Muscle of back (tissue), 3 donors: ENCODE measurements at regions not wholly inside any gene's neighbourhood (a gene's known extent, or its start where the extent isn't known, plus 50 kb on each side); places are given as distances from the start of the nearest gene placed in this dataset.
"Not testable (repeated sequence)": the region's sequence is repeated elsewhere in the genome, so short reads cannot be mapped to it uniquely, and the experiment has no call there.

ENCODE experiments used
- DNase-seq, 3 donors: peaks; one replicate each; pipeline versions ENCODE4 v3.0.0 to v3.0.0-alpha.2; 2013

DNA sequence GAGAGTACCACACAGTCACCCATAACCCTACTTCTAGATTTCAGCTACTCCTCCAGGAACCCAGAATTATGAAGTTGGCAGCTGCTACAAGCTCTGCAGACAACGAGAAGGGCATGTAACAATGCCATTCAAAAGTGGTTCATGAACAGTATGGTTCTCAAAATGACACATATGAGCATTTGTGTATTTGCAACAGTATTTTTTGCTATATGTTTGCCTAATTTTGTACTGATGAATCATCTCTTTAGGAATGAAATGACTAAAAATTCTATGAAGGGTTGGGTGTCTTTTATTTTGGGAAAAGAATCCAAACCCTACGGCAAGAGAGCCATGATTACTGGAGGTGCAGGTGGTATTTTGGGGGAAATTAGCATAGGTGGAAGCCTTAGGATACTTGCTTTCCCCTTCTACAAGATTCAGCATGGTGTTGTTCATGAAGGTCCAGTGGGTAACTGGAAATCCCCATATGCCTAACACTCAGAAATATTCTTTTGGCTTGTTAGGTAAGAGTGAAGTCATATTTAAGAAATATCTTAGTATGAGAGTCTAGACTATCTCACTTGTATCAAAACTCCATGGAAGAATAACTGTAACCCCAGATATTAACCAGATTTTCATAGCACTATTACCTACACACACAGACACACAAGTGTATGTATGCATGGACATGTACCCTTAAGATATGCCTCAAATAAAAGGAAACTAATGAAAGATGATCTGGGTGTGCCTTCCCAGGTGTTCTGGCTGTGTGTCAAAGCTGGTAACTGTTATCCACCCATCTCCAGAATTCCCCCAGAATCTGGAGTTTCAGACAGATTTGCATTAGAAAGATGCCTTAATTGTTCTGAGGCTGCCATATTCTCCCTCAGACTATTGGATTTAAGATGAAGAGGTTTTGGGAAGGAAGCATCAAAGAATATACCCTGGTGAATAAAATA lies 688.2 kb upstream of the SOX9 start:
- no peak for DNase-seq

DNA sequence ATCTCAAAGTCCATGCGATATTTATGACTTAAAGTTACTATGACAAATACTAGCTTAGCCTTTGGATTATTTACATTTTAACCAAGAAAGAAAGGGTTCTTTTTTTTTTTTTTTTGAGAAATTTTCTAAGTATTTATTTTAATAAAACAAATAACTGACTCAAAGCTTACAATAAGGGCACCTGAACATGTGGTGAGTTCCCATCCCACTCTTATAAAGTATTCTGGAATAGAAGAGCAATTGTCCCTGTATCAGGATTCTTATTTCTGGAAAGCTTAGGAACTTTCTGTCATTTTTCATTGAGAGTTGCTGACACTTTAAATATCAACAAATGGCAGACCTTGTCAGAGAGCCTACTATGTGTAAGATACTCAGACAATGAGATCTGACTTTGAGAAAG lies 686.1 kb upstream of the SOX9 start:
- no peak for DNase-seq

DNA sequence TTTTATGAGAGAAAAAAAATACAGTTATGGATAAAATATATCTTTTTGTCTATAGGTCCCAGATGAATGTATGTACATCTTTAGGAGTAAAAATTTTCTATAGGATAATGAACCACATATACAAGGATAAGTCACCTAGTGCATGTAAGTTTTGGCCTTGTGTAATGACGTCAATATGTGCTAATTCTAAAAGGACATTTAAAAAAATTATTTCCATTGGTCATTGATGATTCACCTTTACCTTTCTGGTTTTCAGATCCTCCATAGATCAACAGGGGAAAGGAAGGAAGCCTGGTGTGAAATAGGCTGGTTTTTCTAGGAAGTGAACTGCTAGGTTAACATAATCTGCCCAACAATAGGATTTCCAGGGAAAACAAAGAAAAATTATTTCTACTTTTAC lies 684.3 kb upstream of the SOX9 start:
- DNase-seq, result no peak

DNA sequence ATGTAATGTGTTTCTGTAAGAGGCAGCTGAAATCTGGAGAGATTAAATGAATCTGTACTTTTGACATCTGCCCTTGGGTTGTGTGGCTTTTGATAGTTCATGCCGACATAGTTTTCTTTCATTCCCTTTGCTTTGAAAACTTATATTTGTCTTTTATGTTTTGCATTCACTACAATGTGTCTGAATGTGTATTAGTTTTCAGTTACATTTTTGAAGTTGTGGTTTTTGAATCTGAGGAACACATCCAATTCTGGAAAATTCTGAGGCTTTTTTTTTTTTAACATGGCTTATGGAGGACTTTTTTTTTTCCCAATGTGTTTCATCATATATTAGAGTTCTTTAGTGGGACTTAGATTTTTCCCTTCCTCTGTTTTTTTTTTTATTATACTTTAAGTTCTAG lies 683.7 kb upstream of the SOX9 start:
- no peak for DNase-seq

DNA sequence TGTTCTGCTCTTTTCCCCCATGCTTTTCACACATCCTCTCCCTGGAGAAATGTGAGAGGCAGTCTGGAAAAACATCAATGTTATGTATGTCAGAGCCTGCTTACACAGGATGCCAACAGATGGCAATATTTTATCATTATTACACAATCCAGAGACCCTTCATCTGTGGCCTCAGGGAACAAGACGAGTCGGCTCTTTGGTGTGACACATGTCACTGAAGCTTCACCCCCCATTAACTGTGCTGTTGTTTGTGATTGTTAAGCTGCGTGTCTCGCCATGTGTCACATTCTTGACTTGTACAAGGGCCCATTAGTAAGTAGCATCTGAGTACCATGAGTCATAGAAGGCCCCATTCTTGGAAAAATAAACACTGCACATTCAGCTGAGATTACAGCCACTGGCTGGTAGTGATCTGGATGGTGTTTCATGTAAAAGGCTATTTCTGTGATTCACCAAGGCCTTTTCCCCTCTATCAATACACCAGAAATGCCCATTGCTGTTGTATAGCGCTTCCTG lies 682.1 kb upstream of the SOX9 start:
- DNase-seq, result peak in 2 of 3 donors; percentile 8 to 86

DNA sequence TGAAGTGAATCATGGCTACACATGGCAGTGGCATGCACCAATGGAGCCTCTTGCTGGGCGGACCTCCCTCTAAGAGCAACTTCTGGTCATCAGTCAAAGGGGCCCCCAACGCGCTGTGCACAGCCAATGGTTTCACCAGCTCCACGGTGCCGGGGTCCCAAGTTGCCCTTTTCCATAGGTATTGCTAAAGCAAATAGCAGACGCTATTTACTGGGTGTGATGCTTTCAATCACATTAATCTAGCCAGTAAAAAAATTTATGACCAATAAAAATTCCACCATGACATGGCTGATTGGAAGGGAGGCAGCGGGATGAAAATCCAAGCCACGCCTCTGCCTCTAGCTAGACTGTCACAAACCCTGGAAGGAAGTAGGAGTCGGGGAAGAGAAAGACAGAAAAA lies 680.3 kb upstream of the SOX9 start:
- DNase-seq, result no peak

DNA sequence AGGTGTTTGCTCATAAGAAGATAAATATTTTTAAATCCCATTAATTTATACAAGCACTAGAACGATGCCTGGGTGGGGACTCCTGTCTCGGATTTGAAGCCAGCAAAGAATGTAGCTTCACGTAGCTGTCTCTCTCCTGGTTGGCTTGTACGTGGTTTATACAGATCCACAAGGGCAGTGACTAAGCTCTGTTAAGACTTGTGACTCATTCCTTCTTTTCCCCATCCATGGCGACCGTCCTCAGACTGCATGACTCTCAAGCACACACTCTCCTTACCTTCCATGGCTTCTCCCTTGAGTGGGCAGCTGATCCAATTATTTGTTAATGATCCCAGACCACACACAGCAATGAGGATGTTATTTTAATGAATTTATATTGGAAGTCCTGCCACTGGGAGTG lies 679.7 kb upstream of the SOX9 start:
- DNase-seq, result peak in 1 of 3 donors; percentile 77

DNA sequence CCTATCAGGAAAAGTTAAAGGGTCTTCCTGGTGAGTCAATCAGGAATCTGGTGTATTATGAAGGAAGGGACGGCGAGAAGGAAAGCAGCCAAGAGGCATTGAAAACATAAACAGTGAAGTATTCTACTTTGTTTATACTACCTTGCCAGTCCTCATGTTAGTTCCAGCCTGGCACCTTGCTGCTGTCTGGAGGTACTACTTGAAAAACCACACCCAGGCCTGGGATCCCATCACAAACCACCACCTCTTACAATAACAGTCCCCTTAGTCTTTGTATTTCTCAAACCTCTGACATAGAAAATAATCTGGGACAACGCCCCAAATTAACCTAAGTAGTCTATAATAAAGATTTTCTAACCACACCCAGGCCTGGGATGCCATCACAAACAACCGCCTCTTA lies 676.7 kb upstream of the SOX9 start:
- no peak for DNase-seq

DNA sequence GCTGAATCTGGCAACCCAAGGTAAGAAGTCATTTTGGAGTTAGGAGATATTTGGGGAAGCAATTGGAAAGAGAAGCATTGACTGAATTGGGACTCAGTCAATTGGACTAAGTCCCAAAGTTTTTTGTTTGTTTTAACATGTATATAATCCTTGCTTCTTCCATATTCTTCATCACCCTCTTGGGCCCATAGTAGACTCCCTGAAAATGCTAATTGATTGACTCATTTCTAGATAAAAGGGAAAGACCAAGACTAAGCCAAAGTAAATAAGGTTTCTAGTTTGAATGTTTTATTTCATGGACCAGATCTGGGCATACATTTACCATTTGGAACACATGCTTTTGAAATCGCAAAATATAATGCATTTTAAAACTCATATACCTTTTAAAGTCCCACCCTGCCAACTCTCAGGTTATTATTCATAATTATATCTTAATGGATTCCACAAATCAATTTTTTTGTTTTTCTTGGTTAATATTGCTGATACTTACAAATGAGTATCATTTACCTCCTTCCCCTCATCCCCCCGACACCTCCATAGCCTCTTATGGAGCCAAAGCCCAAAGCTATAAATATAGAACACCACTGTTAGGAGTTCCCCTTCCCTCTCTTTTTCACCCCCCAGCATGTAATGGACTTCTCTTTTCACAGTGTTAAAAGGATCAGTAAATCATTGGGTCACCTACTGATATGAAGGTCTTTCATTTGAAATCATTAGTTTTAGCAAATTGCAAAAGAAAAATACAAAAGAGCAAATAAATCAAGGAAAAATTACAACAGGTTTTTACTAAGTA lies 674.0 kb upstream of the SOX9 start:
- no peak for DNase-seq

DNA sequence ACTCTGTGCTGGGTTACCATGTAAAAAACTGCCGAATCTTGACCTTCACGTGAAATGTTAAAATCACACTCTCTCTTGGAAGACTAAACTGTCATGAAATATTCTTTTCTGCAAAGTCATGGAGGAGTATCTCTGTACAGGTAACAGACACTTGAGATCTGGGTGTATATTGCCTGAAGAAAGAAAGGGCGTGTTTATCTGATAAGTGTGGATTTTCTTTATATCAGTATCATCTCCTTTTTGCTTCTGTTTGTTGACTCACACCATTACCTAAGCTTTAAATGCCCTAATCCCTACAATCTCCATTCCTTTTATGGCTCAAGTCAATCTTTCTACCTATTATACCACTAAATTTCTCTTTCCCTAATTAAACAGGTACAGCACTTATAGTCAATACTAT lies 673.2 kb upstream of the SOX9 start:
- DNase-seq, result no peak

DNA sequence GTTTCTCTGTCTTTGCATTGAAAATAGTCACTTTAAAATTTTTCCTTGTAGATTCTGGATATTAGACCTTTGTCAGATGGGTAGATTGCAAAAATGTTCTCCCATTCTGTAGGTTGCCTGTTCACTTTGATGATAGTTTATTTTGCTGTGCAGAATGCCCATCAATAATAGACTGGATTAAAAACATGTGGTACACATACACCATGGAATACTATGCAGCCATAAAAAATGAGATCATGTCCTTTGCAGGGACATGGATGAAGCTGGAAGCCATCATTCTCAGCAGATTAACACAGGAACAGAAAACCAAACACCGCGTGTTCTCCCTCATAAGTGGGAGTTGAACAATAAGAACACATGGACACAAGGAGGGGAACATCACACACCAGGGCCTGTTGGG lies 670.2 kb upstream of the SOX9 start:
- DNase-seq, result not testable (repeated sequence)

DNA sequence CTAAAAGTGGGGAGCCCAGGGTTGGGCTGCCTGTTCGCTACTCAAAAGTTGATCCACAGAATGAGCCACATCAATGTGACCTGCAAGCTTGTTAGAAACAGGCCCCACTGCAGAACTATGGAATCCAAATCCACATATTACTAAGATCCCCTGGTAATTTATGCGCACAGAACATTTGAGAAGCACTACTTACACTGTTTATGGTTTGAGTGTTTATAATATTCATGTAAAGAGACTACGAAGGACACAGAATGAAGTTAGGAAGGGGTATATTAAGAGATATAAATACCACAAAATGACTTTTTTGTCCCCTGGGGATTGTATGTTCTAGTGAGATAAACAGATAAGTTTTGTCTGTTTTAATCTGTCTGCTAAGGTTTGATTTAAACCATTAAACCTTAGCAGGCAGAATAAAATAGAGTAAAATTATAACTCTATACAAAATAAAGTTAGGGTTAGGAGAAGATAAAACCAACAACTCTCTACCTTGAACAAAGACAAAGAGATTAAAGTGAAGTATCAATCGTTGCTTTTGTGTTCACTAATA lies 666.9 kb upstream of the SOX9 start:
- DNase-seq, result no peak

DNA sequence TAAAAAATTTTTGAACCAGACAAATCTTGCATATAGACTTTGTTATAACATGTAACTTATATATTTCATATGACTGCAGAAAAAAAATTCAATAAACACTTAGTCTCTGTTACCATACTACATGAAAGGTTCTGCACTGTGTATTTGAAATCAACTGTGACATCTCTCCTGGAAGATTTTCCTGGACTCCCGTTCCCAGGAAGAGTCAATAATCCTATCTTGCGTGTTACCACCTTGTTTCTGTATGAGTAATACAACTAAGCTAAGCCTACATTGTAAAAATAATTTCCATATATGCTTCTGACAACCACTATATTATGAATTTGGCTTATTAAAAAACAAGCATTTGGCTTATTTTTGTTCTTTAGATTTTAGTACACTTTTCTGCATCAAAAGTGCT lies 665.6 kb upstream of the SOX9 start:
- no peak for DNase-seq

DNA sequence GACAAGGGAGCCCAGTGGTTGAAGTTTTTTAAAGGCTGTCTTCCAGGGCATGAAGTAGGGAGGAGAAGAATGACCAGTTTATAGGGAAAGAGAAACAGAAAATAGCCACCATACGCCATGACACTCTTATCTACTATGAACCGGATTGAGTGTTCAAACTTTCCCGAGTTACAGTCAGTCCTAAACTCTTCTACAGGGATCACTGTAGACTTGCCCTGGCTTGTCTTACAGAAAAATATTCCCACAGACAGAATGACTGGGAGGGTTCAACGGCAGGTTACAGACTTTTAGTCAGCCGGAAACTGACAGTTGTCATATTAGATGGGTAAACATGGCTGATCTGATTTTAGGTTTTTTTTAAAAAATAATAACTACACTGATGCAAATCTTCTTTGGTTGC lies 662.5 kb upstream of the SOX9 start:
- DNase-seq, result no peak

DNA sequence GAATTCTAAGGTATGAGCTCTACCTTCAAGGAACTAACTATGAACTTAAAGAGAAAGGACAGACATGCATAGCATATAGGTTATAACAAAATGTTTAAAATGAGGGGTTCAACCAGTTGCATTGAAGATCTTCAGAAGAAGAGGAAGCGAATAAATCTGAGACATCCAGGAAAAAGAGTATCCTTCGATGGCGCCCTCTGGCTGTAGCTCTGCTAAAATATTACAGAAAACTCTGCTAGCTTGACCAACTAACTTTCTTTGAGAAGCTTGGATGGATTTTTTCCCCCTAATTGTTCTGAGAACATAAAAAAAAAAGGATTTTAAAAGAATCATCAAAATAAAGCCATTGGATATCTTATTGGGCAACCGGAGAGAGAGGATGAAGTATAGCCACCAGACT lies 659.9 kb upstream of the SOX9 start:
- DNase-seq, result peak in 2 of 3 donors; percentile 8 to 26

DNA sequence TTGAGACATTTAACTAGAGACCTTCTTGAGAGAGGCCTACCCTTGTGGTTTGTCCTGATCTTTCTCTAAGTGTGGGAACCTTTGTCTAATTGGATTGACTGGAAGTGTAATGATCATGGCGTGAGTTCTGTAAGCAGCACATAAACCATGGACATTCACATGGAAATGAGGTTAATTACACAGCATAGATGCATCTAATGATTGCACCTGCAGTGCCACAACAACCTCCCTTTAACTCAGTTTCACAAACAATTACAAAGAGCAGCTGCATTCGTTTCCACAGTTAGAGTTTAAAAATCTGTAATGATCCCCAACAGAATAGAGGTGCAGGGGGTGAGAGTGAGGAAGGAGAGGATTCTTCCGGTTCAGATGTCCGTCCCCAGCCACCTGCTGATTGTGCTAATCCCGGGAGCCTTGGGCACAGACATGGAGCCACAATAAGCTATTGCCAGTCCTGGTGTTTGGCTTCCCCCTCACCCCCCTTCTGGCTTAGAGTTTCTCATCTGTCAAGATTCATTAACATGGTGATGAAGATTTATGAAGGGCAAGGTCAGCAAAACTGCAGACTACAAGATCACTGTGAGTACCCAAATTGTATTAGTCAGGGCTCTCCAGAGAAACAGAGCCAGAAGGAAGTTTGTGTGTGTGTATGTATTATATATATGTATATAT lies 659.2 kb upstream of the SOX9 start:
- DNase-seq, result no peak

DNA sequence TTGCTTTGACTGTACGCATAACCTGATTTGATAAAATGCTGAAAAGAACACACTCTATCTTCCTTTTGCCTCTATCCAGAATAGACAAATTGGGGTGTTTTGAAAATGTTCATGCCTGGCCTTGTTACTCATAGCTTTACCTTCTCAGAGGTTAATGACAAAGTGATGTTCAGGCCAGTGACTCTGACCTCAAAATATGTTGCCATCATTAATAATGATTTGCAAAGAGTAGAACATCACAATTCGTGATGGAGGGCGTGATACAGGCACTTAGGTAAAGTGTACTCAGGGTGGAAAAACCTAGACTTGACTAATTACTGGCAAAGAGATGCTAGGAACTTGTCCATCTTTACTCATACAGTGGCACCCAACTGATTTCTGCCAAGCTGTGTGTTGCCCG lies 656.6 kb upstream of the SOX9 start:
- no peak for DNase-seq

DNA sequence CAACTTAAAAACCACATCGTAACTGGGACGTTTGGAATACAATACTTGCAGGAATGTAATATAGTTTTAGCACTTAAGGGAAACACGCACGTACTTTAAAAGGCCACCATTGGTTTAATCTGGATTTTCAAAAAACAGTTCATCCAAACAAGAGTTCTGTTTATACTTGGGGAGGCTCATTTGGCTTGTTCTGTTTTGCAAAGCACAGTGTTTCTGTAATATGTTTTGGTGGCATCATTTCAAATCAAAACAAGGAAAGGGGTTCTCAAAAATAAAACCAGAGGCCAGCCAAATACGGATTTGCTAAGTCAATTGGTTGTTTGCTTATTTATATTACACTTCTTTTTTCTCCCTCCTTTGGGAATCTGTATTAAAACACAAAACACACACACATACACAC lies 656.1 kb upstream of the SOX9 start:
- no peak for DNase-seq

DNA sequence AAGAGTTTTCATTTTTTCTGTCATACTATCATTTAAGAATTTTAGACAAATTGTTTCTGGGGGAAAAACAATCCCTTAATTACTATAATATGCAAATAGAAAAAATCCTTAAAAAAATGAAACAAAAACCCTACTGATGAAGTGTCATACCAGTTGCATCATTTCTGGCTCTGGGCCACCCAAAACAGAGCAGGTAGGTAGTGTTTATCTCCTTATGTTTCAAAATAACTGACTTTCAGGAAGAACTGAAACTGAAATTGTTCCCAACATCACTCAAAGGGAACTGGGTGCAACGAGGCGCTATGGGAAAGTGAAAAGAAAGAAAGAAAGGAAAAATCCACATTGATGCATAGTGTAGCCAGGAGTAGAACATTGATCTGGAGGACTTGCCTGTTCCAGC lies 653.1 kb upstream of the SOX9 start:
- no peak for DNase-seq

DNA sequence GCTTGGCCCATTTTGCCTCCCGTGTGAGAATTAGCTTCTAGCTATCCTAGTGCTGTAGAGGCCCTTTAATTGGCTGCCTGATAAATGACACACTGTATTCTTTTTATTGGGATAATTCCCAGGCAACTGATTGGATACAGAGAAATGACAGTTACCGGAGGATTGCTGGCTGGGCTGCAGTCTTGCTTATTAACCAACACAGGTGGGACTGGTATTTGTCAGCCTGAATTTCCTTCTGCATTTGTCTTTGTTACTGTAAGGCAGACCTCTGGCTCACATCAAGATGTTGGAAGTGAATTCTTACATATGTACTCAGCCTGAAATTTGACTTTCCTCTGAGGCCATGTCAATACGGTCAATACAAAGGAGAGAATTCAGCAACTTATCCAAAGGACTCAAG lies 650.8 kb upstream of the SOX9 start:
- DNase-seq, result no peak

DNA sequence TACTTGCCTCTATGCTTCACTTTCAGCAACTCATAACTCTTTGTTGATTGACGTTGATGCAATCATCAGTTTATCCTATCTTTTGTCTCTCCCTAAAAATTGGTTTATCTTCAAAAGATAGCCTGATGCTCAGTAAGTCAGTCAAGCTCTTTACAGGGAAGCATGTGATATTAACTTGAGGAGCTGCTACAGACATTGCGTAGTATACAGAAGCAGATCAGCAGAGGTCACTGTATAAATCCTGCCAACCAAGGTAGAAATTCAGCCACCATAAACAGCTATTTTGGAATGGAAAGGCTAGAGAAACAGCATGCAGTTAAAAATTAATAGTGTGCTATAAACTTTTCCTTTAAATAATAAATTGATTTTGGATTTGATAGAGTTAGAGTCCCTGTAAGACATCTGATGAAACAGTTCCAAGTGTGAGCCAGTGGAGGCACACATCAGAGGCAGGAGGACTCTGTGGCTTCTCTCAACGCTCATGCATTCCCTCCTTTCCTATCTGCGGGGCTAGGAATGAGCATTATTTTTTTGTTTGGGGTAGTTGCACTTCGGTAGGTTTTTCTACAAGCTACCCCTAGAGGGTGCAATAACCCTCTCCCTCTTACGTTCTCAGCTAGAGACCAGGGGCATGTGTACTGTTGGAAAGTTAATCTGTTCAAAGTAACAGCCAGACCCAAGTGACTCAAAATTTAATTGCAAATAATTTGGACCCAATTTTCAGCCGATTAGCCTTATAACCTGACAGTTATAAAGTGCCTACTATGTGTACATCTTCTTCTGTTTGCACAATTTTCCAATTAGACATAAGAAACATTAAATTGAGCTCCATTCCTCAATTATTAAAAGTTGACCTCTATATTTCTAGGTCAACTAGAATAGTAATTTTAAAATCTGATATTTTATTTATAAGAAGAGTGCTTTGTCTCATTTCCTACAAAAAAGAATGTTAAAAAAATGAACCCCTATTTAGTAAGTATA lies 647.7 kb upstream of the SOX9 start:
- peak in 2 of 3 donors; percentile 12 to 40 for DNase-seq
